Adrenal gland (tissue), 5 donors: ENCODE measurements at regions not wholly inside any gene's neighbourhood (a gene's known extent, or its start where the extent isn't known, plus 50 kb on each side); places are given as distances from the start of the nearest gene placed in this dataset.

Experiments used
- POLR2A ChIP-seq, 2 donors: fragments of 450-650 bp; IDR thresholded peaks; one replicate each; pipeline ENCODE4 v1.6.1; 2017; ENCODE audit warnings: antibody characterized with exemption in 2 of 2, mild to moderate bottlenecking in 2 of 2, moderate library complexity in 1 of 2
- TF ChIP-seq, protein P1 (sequence below), 6 experiments: fragments of 450-650 bp in 4 of 6; fragments of 200-600 bp in 2 of 6; sonication (generic) in 1 of 6; IDR thresholded peaks; 1 replicate in 5 of 6; 2 replicates in 1 of 6; pipeline versions ENCODE4 v1.5.1 to v1.8.0; 2016 to 2021; ENCODE audit warnings: antibody characterized with exemption in 6 of 6, mild to moderate bottlenecking in 2 of 6, moderate library complexity in 1 of 6
- donor health status: DM: no; HTN: no; CAD: no.

DNA sequence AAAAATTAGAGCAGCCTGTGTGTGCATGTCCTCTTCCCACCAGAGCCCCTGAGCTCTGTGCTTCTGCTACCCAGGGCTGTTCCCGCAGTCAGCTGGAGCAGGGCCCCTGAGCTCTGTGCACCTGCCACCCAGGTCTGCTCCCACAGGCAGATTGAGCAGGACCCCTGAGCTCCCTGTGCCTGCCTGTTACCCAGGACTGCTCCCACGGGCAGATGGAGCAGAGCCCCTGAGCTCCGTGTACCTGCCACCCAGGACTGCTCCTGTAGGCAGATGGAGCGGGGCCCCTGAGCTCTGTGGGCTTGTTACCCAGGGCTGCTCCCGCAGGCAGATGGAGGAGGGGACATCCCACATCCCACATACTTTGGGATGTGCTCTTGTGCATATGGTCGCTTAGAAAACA is 186.8 kb upstream of the SOX1 start:
- no peak for TF ChIP-seq POLR2A (IDR thresholded peaks at IDR 0.05)
- TF ChIP-seq, protein P1, sequence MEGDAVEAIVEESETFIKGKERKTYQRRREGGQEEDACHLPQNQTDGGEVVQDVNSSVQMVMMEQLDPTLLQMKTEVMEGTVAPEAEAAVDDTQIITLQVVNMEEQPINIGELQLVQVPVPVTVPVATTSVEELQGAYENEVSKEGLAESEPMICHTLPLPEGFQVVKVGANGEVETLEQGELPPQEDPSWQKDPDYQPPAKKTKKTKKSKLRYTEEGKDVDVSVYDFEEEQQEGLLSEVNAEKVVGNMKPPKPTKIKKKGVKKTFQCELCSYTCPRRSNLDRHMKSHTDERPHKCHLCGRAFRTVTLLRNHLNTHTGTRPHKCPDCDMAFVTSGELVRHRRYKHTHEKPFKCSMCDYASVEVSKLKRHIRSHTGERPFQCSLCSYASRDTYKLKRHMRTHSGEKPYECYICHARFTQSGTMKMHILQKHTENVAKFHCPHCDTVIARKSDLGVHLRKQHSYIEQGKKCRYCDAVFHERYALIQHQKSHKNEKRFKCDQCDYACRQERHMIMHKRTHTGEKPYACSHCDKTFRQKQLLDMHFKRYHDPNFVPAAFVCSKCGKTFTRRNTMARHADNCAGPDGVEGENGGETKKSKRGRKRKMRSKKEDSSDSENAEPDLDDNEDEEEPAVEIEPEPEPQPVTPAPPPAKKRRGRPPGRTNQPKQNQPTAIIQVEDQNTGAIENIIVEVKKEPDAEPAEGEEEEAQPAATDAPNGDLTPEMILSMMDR (IDR thresholded peaks at IDR 0.05), result no peak
